ENCODE measurements at regions not wholly inside any gene's neighbourhood (a gene's known extent, or its start where the extent isn't known, plus 50 kb on each side); places are given as distances from the start of the nearest gene placed in this dataset.
A peak's percentile ranks its signal among the peaks of the same experiment; 100 is the strongest.

- DNase-seq: no peak
- no peak for TF ChIP-seq CTCF (IDR thresholded peaks at IDR 0.05; ENCODE audit: low read depth, low read length)
- H3K27me3 ChIP-seq: no peaks in the 10 kb centered on the region
Observed at GRCh38 chr2:2547911-2548310, 216.8 kb upstream of the MYT1L start.

GRCh38 chr2:2547451-2547850 lies 216.4 kb upstream of the MYT1L start:
- Histone ChIP-seq H3K4me1 (no peaks in the 10 kb centered on the region; the same call in 1 of the 2 replicates), H3K27me3 (no peaks in the 10 kb centered on the region), H3K9me3 (no peaks in the 10 kb centered on the region), H3K4me3 (ENCODE audit: low read depth, low read length) (no peak overlapping the region), H3K36me3 (no peaks in the 10 kb centered on the region)
- DNase-seq: no peak
- no peak for TF ChIP-seq CTCF (IDR thresholded peaks at IDR 0.05; ENCODE audit: low read depth, low read length)

More at GRCh38 chr2:2547911-2548310, 216.8 kb upstream of the MYT1L start:
- Histone ChIP-seq H3K4me1 (no peaks in the 10 kb centered on the region; the same call in 1 of the 2 replicates), H3K36me3 (no peaks in the 10 kb centered on the region), H3K9me3 (no peaks in the 10 kb centered on the region), H3K4me3 (ENCODE audit: low read depth, low read length) (no peak overlapping the region)

GRCh38 chr2:2546046-2546445 lies 215.0 kb upstream of the MYT1L start:
- no peaks in the 10 kb centered on the region; the same call in 1 of the 2 replicates for H3K4me1 ChIP-seq
- no peaks in the 10 kb centered on the region for H3K27me3 ChIP-seq
- no peaks in the 10 kb centered on the region for H3K9me3 ChIP-seq
- no peak for DNase-seq
- H3K4me3 ChIP-seq (ENCODE audit: low read depth, low read length): no peak overlapping the region
- no peak for TF ChIP-seq CTCF (IDR thresholded peaks at IDR 0.05; ENCODE audit: low read depth, low read length)
- H3K36me3 ChIP-seq: no peaks in the 10 kb centered on the region

- peak; percentile 27 for DNase-seq
- H3K4me3 ChIP-seq (ENCODE audit: low read depth, low read length): no peak overlapping the region
- no peaks in the 10 kb centered on the region for H3K9me3 ChIP-seq
- H3K4me1 ChIP-seq: no peaks in the 10 kb centered on the region
- H3K36me3 ChIP-seq: no peaks in the 10 kb centered on the region
- no peaks in the 10 kb centered on the region for H3K27me3 ChIP-seq
- peak; percentile 27; the same call in 1 of the 2 replicates for TF ChIP-seq CTCF (IDR thresholded peaks at IDR 0.05; ENCODE audit: low read depth, low read length)
Observed at GRCh38 chr2:2542966-2543611, 212.0 kb upstream of the MYT1L start.

- no peak for TF ChIP-seq CTCF (IDR thresholded peaks at IDR 0.05; ENCODE audit: low read depth, low read length)
- no peaks in the 10 kb centered on the region for H3K36me3 ChIP-seq
- no peaks in the 10 kb centered on the region for H3K9me3 ChIP-seq
- H3K4me1 ChIP-seq: no peaks in the 10 kb centered on the region
- no peak overlapping the region for H3K4me3 ChIP-seq (ENCODE audit: low read depth, low read length)
- DNase-seq: no peak
- no peaks in the 10 kb centered on the region for H3K27me3 ChIP-seq
Observed at GRCh38 chr2:2542316-2542715, 211.2 kb upstream of the MYT1L start.

- H3K36me3 ChIP-seq: no peaks in the 10 kb centered on the region
- no peak for TF ChIP-seq CTCF (IDR thresholded peaks at IDR 0.05; ENCODE audit: low read depth, low read length)
- no peaks in the 10 kb centered on the region for H3K27me3 ChIP-seq
- no peaks in the 10 kb centered on the region for H3K9me3 ChIP-seq
- H3K4me1 ChIP-seq: no peaks in the 10 kb centered on the region
- no peak overlapping the region for H3K4me3 ChIP-seq (ENCODE audit: low read depth, low read length)
- no peak for DNase-seq
Observed at GRCh38 chr2:2540406-2540805, 209.3 kb upstream of the MYT1L start.

Measured in BE2C (cell line).